GM12891 (cell line): ENCODE measurements at regions not wholly inside any gene's neighbourhood (a gene's known extent, or its start where the extent isn't known, plus 50 kb on each side); places are given as distances from the start of the nearest gene placed in this dataset.

Experiments used
- POLR2A ChIP-seq: IDR thresholded peaks from 2 replicates; pipeline ENCODE4 v1.6.1; 2011; ENCODE audit warnings: low read depth, low read length, control low read depth
- POLR2AphosphoS5 ChIP-seq: IDR thresholded peaks from 2 replicates; pipeline ENCODE4 v1.6.1; 2011; ENCODE audit warnings: low read depth, low read length, control low read depth

DNA sequence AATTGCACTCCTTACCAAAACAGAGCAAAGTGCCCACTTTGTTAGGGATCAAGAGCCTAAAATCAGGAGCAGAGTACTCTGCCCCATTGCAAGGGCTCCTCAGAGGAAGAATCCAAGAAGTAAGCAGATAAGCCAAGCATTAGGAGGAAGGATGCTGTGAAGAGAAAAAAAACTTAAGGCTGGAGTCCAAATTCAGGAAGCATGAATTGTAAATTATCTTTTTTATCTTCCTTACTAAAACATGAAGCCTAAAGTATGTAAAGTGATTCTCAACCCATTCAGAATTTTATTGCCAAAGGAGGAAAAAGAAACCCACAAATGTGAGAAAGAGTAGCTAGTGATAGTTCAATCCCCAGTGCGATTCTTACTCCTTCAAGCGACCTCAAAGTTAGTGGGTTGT is 523.9 kb downstream of the TAF11L14 start:
- TF ChIP-seq POLR2A, result no peak
- TF ChIP-seq POLR2AphosphoS5, result no peak
